Neural cell (in vitro differentiated cells): ENCODE measurements at regions not wholly inside any gene's neighbourhood (a gene's known extent, or its start where the extent isn't known, plus 50 kb on each side); places are given as distances from the start of the nearest gene placed in this dataset.

Experiments
- H2AFZ ChIP-seq: fragments of 200-600, 300-800 bp; sonication (generic), shearing (Covaris generic); 2 replicates; pipeline ENCODE4 v1.6.0; 2014; ENCODE audit warnings: low read depth, mild to moderate bottlenecking, antibody characterized with exemption, low read length, moderate library complexity
- H3F3A ChIP-seq: fragments of 200-600 bp; shearing (Covaris generic); 2 replicates; pipeline ENCODE4 v1.6.1; 2016; ENCODE audit warnings: mild to moderate bottlenecking, moderate library complexity, mixed read lengths, antibody characterized with exemption, low read length; ENCODE audit not compliant: insufficient read depth, poor library complexity, severe bottlenecking
- H3K27ac ChIP-seq: fragments of 200-600, 300-800 bp; sonication (generic), shearing (Covaris generic); 2 replicates; pipeline ENCODE4 v1.5.1; 2014; ENCODE audit warnings: mild to moderate bottlenecking, low read length, moderate library complexity
- H3K27me3 ChIP-seq: fragments of 300-800, 200-600 bp; sonication (generic), shearing (Covaris generic); 2 replicates; pipeline ENCODE4 v1.6.0; 2014; ENCODE audit warnings: mild to moderate bottlenecking, low read depth, low read length, moderate library complexity; ENCODE audit not compliant: insufficient read depth
- H3K36me3 ChIP-seq: fragments of 300-800, 200-600 bp; sonication (generic), shearing (Covaris generic); 2 replicates; pipeline ENCODE4 v1.5.1; 2014; ENCODE audit warnings: mild to moderate bottlenecking, antibody characterized with exemption, low read length, moderate library complexity; ENCODE audit not compliant: insufficient read depth
- H3K4me2 ChIP-seq: fragments of 300-800, 200-600 bp; sonication (generic), shearing (Covaris generic); 2 replicates; pipeline ENCODE4 v1.6.0; 2014; ENCODE audit warnings: mild to moderate bottlenecking, low read length
- H3K4me3 ChIP-seq: fragments of 300-800, 200-600 bp; sonication (generic), shearing (Covaris generic); 2 replicates; pipeline ENCODE4 v1.5.1; 2014; ENCODE audit warnings: mild to moderate bottlenecking, low read length, moderate library complexity
- H3K79me2 ChIP-seq: fragments of 200-600 bp; shearing (Covaris generic); replicated peaks from 2 replicates; pipeline ENCODE4 v1.6.0; 2014; ENCODE audit warnings: mild to moderate bottlenecking, low read length, moderate library complexity; ENCODE audit not compliant: insufficient read depth
- H3K9ac ChIP-seq: fragments of 300-800, 200-600 bp; sonication (generic), shearing (Covaris generic); 2 replicates; pipeline ENCODE4 v1.6.1; 2016; ENCODE audit warnings: mild to moderate bottlenecking, low read length, mixed read lengths
- H3K9me2 ChIP-seq: fragments of 200-600 bp; shearing (Covaris generic); 2 replicates; pipeline ENCODE4 v1.6.1; 2016; ENCODE audit warnings: mild to moderate bottlenecking, low read length, mixed read lengths; ENCODE audit not compliant: insufficient read depth
- H3K9me3 ChIP-seq: fragments of 200-600, 300-800 bp; sonication (generic), shearing (Covaris generic); 2 replicates; pipeline ENCODE4 v1.6.1; 2016; ENCODE audit warnings: mild to moderate bottlenecking, mixed run types, low read length, moderate library complexity, mixed read lengths
- H4K20me1 ChIP-seq: fragments of 200-600 bp; shearing (Covaris generic); 2 replicates; pipeline ENCODE4 v1.6.1; 2016; ENCODE audit warnings: mild to moderate bottlenecking, mixed run types; ENCODE audit not compliant: insufficient read depth
- EP300 ChIP-seq: fragments of 450-650 bp; conservative IDR thresholded peaks from 2 replicates; pipeline ENCODE4 v1.6.1; 2014; ENCODE audit warnings: antibody characterized with exemption, mild to moderate bottlenecking, moderate library complexity; ENCODE audit not compliant: poor library complexity, severe bottlenecking
- EZH2 ChIP-seq: fragments of 200-600, 300-800 bp; shearing (Covaris generic), sonication (generic); IDR thresholded peaks from 2 replicates; pipeline ENCODE4 v1.6.1; 2014; ENCODE audit warnings: antibody characterized with exemption, low read length, borderline replicate concordance, mild to moderate bottlenecking; ENCODE audit not compliant: insufficient read depth, poor library complexity, severe bottlenecking
- MXI1 ChIP-seq: fragments of 450-650 bp; conservative IDR thresholded peaks from 2 replicates; pipeline ENCODE4 v1.6.1; 2014; ENCODE audit warnings: antibody characterized with exemption, mild to moderate bottlenecking; ENCODE audit not compliant: poor library complexity, severe bottlenecking
- POLR2AphosphoS5 ChIP-seq: IDR thresholded peaks from 2 replicates; pipeline ENCODE4 v1.6.1; 2012
- RAD21 ChIP-seq: fragments of 450-650 bp; conservative IDR thresholded peaks from 2 replicates; pipeline ENCODE4 v1.6.1; 2014; ENCODE audit warnings: antibody characterized with exemption, mild to moderate bottlenecking, moderate library complexity
- REST ChIP-seq: IDR thresholded peaks from 2 replicates; pipeline ENCODE4 v1.6.1; 2012; ENCODE audit warnings: borderline replicate concordance
- SMC3 ChIP-seq: fragments of 450-650 bp; conservative IDR thresholded peaks from 2 replicates; pipeline ENCODE4 v1.6.1; 2014; ENCODE audit warnings: antibody characterized with exemption, mild to moderate bottlenecking, moderate library complexity; ENCODE audit not compliant: poor library complexity
- TAF1 ChIP-seq: IDR thresholded peaks from 2 replicates; pipeline ENCODE4 v1.6.1; 2012; ENCODE audit warnings: low read depth
- TF ChIP-seq, protein P1 (sequence below): fragments of 450-650 bp; IDR thresholded peaks from 2 replicates; pipeline ENCODE4 v1.5.1; 2014; ENCODE audit warnings: antibody characterized with exemption, mild to moderate bottlenecking, moderate library complexity; ENCODE audit not compliant: poor library complexity, severe bottlenecking

GRCh38 chr7:142534726-142535122 lies 214.5 kb upstream of the PRSS1 start:
- Histone ChIP-seq H3K36me3 (no peaks in the 10 kb centered on the region), H3K9me2 (no peaks in the 10 kb centered on the region), H3K27me3 (no peaks in the 10 kb centered on the region), H3K4me2 (no peak overlapping the region), H3K4me3 (no peak overlapping the region), H2AFZ (no peak overlapping the region), H3K27ac (no peak overlapping the region), H3K9ac (no peak overlapping the region), H4K20me1 (no peaks in the 10 kb centered on the region), H3K9me3 (no peaks in the 10 kb centered on the region), H3K79me2 (no peaks in the 10 kb centered on the region), H3F3A (no peaks in the 10 kb centered on the region)
- TF ChIP-seq EZH2 (no peak), RAD21 (no peak), EP300 (no peak), REST (no peak), MXI1 (no peak), POLR2AphosphoS5 (no peak), TAF1 (no peak), SMC3 (no peak)
- TF ChIP-seq, protein P1, sequence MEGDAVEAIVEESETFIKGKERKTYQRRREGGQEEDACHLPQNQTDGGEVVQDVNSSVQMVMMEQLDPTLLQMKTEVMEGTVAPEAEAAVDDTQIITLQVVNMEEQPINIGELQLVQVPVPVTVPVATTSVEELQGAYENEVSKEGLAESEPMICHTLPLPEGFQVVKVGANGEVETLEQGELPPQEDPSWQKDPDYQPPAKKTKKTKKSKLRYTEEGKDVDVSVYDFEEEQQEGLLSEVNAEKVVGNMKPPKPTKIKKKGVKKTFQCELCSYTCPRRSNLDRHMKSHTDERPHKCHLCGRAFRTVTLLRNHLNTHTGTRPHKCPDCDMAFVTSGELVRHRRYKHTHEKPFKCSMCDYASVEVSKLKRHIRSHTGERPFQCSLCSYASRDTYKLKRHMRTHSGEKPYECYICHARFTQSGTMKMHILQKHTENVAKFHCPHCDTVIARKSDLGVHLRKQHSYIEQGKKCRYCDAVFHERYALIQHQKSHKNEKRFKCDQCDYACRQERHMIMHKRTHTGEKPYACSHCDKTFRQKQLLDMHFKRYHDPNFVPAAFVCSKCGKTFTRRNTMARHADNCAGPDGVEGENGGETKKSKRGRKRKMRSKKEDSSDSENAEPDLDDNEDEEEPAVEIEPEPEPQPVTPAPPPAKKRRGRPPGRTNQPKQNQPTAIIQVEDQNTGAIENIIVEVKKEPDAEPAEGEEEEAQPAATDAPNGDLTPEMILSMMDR = no peak

DNA sequence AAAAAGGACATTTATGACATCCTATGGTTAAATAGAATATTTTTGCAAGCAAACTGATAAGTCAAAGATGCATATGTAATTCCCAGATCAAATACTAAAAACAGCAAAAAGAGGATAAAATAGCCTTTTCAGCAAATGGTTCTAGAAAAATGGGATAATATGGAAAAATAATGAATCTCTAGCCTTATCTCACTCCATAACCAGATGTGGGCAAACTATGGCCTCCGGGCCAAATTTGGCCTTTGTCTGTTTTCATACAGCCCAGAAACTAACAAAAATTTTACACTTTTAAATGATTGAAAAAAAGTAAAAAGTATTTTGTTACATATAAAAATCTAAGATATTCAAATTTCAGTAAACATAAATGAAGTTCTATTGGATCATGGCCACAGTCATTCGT lies 215.4 kb upstream of the PRSS1 start:
- no peak overlapping the region for H3K9ac ChIP-seq
- no peak overlapping the region for H3K27ac ChIP-seq
- no peaks in the 10 kb centered on the region for H3K27me3 ChIP-seq
- H3K79me2 ChIP-seq = no peaks in the 10 kb centered on the region
- H3F3A ChIP-seq = no peaks in the 10 kb centered on the region
- H3K9me3 ChIP-seq = no peaks in the 10 kb centered on the region
- no peak overlapping the region for H3K4me3 ChIP-seq
- no peak overlapping the region for H3K4me2 ChIP-seq
- TF ChIP-seq MXI1 = no peak
- no peak for TF ChIP-seq EP300
- TF ChIP-seq SMC3 = no peak
- TF ChIP-seq TAF1 = no peak
- TF ChIP-seq, protein P1 = no peak
- TF ChIP-seq POLR2AphosphoS5 = no peak
- TF ChIP-seq REST = no peak
- TF ChIP-seq RAD21 = no peak
- TF ChIP-seq EZH2 = no peak
- no peak overlapping the region for H2AFZ ChIP-seq
- H3K9me2 ChIP-seq = no peaks in the 10 kb centered on the region
- H3K36me3 ChIP-seq = no peaks in the 10 kb centered on the region
- H4K20me1 ChIP-seq = no peaks in the 10 kb centered on the region
